ENCODE measurements at regions not wholly inside any gene's neighbourhood (a gene's known extent, or its start where the extent isn't known, plus 50 kb on each side); places are given as distances from the start of the nearest gene placed in this dataset.

GRCh38 chr4:64824591-64824990 is 415.3 kb upstream of the TECRL start:
- Histone ChIP-seq H3F3A (replicated peaks; ENCODE audit: low read depth) (no peaks in the 10 kb centered on the region), H3K27ac (ENCODE audit: low read depth) (no peak overlapping the region), H4K20me1 (replicated peaks; ENCODE audit: insufficient read depth) (no peaks in the 10 kb centered on the region), H2AFZ (no peak overlapping the region; the same call in 1 of the 2 replicates), H3K4me3 (no peak overlapping the region), H3K79me2 (replicated peaks; ENCODE audit: insufficient read depth) (no peaks in the 10 kb centered on the region), H3K4me2 (no peak overlapping the region), H3K4me1 (ENCODE audit: insufficient read depth) (no peaks in the 10 kb centered on the region), H3K27me3 (ENCODE audit: insufficient read depth) (no peaks in the 10 kb centered on the region), H3K36me3 (ENCODE audit: insufficient read depth) (no peaks in the 10 kb centered on the region), H3K9me2 (ENCODE audit: insufficient read depth) (no peaks in the 10 kb centered on the region)
- DNase-seq (ENCODE audit: low spot score), result no peak
- no peak for ATAC-seq
- no peak for TF ChIP-seq ZNF462 (CRISPR knock-in tag; IDR thresholded peaks at IDR 0.05)
- no peak for TF ChIP-seq NANOG (IDR thresholded peaks at IDR 0.05; ENCODE audit: borderline replicate concordance)
- no peak for TF ChIP-seq EZH2 (IDR thresholded peaks at IDR 0.05; ENCODE audit: low read depth, unreplicated experiment)
- no peak for TF ChIP-seq REST (IDR thresholded peaks at IDR 0.05; ENCODE audit: unreplicated experiment)
- TF ChIP-seq POLR2AphosphoS5 (IDR thresholded peaks at IDR 0.05; ENCODE audit: low read depth), result no peak
- no peak for TF ChIP-seq ETS1 (IDR thresholded peaks at IDR 0.05)
- TF ChIP-seq ZNF331 (CRISPR knock-in tag; IDR thresholded peaks at IDR 0.05; ENCODE audit: low read depth), result no peak
- TF ChIP-seq ZNF114 (CRISPR knock-in tag; IDR thresholded peaks at IDR 0.05), result no peak
- TF ChIP-seq EZH2phosphoT487 (IDR thresholded peaks at IDR 0.05; ENCODE audit: unreplicated experiment), result no peak
- no peak for TF ChIP-seq STAT1 (IDR thresholded peaks at IDR 0.05; ENCODE audit: unreplicated experiment)
- no peak for TF ChIP-seq JUNB (IDR thresholded peaks at IDR 0.05; ENCODE audit: unreplicated experiment)
- no peak for TF ChIP-seq CTCF (conservative IDR thresholded peaks at IDR 0.05; ENCODE audit: low read depth in 2 of 2)
- TF ChIP-seq CREB1 (CRISPR knock-in tag; IDR thresholded peaks at IDR 0.05; ENCODE audit: low read depth), result no peak
- H3K4me1 Mint-ChIP-seq, result no peaks in the 10 kb centered on the region
- H3K9me3 Mint-ChIP-seq, result no peaks in the 10 kb centered on the region
- no peaks in the 10 kb centered on the region for H3K36me3 Mint-ChIP-seq (ENCODE audit: low read depth)
- no peak overlapping the region for H3K27ac Mint-ChIP-seq
- H3K4me3 Mint-ChIP-seq, result no peak overlapping the region
- no peaks in the 10 kb centered on the region for H3K27me3 Mint-ChIP-seq (ENCODE audit: insufficient read depth, low read depth, poor library complexity)

All from GM23338 (cell line).